Smooth muscle cell (in vitro differentiated cells): ENCODE measurements at regions not wholly inside any gene's neighbourhood (a gene's known extent, or its start where the extent isn't known, plus 50 kb on each side); places are given as distances from the start of the nearest gene placed in this dataset.

Experiments used
- DNase-seq: peaks from one replicate; lab custom pipeline; 2025; ENCODE audit not compliant: unreplicated experiment; lab: John Stamatoyannopoulos, UW
- H2AFZ ChIP-seq: fragments of 200-600 bp; sonication (generic); 2 replicates; pipeline ENCODE4 v1.6.0; 2016; ENCODE audit warnings: antibody characterized with exemption, low read depth, mild to moderate bottlenecking
- H3F3A ChIP-seq: fragments of 200-600 bp; sonication (generic); 2 replicates; pipeline ENCODE4 v1.6.0; 2017; ENCODE audit warnings: antibody characterized with exemption, low read depth
- H3K27ac ChIP-seq: fragments of 200-600 bp; sonication (generic); 2 replicates; pipeline ENCODE4 v1.5.1; 2016; ENCODE audit warnings: low read depth, mild to moderate bottlenecking
- H3K27me3 ChIP-seq: fragments of 200-600 bp; sonication (generic); 2 replicates; pipeline ENCODE4 v1.6.1; 2016; ENCODE audit warnings: low read depth, mild to moderate bottlenecking
- H3K36me3 ChIP-seq: fragments of 200-600 bp; sonication (generic); 2 replicates; pipeline ENCODE4 v1.5.1; 2016; ENCODE audit warnings: low read depth
- H3K4me1 ChIP-seq: fragments of 200-600 bp; sonication (generic); 2 replicates; pipeline ENCODE4 v1.5.1; 2016; ENCODE audit warnings: low read depth
- H3K4me2 ChIP-seq: fragments of 200-600 bp; sonication (generic); 2 replicates; pipeline ENCODE4 v1.6.0; 2016; ENCODE audit warnings: mild to moderate bottlenecking
- H3K4me3 ChIP-seq: fragments of 200-600 bp; sonication (generic); 2 replicates; pipeline ENCODE4 v1.5.1; 2016; ENCODE audit warnings: mild to moderate bottlenecking
- H3K79me2 ChIP-seq: fragments of 200-600 bp; sonication (generic); 2 replicates; pipeline ENCODE4 v1.6.0; 2016; ENCODE audit warnings: low read depth, mild to moderate bottlenecking
- H3K9ac ChIP-seq: fragments of 200-600 bp; sonication (generic); 2 replicates; pipeline ENCODE4 v1.6.0; 2016; ENCODE audit warnings: low read depth
- H3K9me3 ChIP-seq: fragments of 200-600 bp; sonication (generic); replicated peaks from 2 replicates; pipeline ENCODE4 v1.5.1; 2016; ENCODE audit warnings: low read depth
- H4K20me1 ChIP-seq: fragments of 200-600 bp; sonication (generic); 2 replicates; pipeline ENCODE4 v1.6.0; 2016; ENCODE audit warnings: low read depth
- CTCF ChIP-seq: fragments of 200-600 bp; sonication (generic); IDR thresholded peaks from 2 replicates; pipeline ENCODE4 v1.5.1; 2017; ENCODE audit warnings: borderline replicate concordance, mild to moderate bottlenecking, antibody characterized with exemption; ENCODE audit not compliant: insufficient read depth, poor library complexity, severe bottlenecking
- WGBS: methylation state at CpG from one replicate; pipeline ENCODE4 v1.1.7; 2016; ENCODE audit warnings: low lambda C conversion rate; 5-methylcytosine and 5-hydroxymethylcytosine counted together

GRCh38 chr4:135434936-135435335 is 1233.3 kb upstream of the PABPC4L start:
- Histone ChIP-seq H3K36me3 (no peaks in the 10 kb centered on the region), H3K27me3 (no peaks in the 10 kb centered on the region), H4K20me1 (no peaks in the 10 kb centered on the region), H2AFZ (no peak overlapping the region), H3K4me2 (no peak overlapping the region), H3K79me2 (no peaks in the 10 kb centered on the region), H3K4me3 (no peak overlapping the region), H3F3A (no peaks in the 10 kb centered on the region), H3K4me1 (no peaks in the 10 kb centered on the region), H3K9me3 (no peaks in the 10 kb centered on the region), H3K9ac (no peak overlapping the region), H3K27ac (no peak overlapping the region)
- no peak for TF ChIP-seq CTCF
- 69% methylated on average over 2 of the region's 2 CpGs for WGBS
- no peak for DNase-seq

- H3K4me2 ChIP-seq = no peak overlapping the region
- no peaks in the 10 kb centered on the region for H3K9me3 ChIP-seq
- 100% methylated on average over 1 of the region's 1 CpG for WGBS
- no peak overlapping the region for H3K4me3 ChIP-seq
- no peaks in the 10 kb centered on the region for H3K27me3 ChIP-seq
- no peaks in the 10 kb centered on the region for H3K36me3 ChIP-seq
- TF ChIP-seq CTCF = no peak
- no peak overlapping the region for H2AFZ ChIP-seq
- H3K4me1 ChIP-seq = no peaks in the 10 kb centered on the region
- DNase-seq = no peak
- H3K27ac ChIP-seq = no peak overlapping the region
- H4K20me1 ChIP-seq = no peaks in the 10 kb centered on the region
- no peaks in the 10 kb centered on the region for H3K79me2 ChIP-seq
- no peaks in the 10 kb centered on the region for H3F3A ChIP-seq
- H3K9ac ChIP-seq = no peak overlapping the region
Observed at GRCh38 chr4:135429528-135429927, 1227.9 kb upstream of the PABPC4L start.

- Histone ChIP-seq H3K9ac (no peak overlapping the region), H3K79me2 (no peaks in the 10 kb centered on the region), H3K36me3 (no peaks in the 10 kb centered on the region), H3K4me3 (no peak overlapping the region), H3F3A (no peaks in the 10 kb centered on the region), H2AFZ (no peak overlapping the region), H3K4me1 (no peaks in the 10 kb centered on the region), H3K27ac (no peak overlapping the region), H3K27me3 (no peaks in the 10 kb centered on the region), H4K20me1 (no peaks in the 10 kb centered on the region), H3K9me3 (no peaks in the 10 kb centered on the region), H3K4me2 (no peak overlapping the region)
- WGBS = 100% methylated on average over 1 of the region's 1 CpG
- peak; percentile 26 for TF ChIP-seq CTCF
- DNase-seq = no peak
Observed at GRCh38 chr4:135418353-135418752, 1216.8 kb upstream of the PABPC4L start.

GRCh38 chr4:135412213-135412612 is 1210.6 kb upstream of the PABPC4L start:
- Histone ChIP-seq H3K9me3 (no peaks in the 10 kb centered on the region), H2AFZ (no peak overlapping the region), H3K4me3 (no peak overlapping the region), H3K27ac (no peak overlapping the region), H3K4me1 (no peaks in the 10 kb centered on the region), H3K27me3 (no peaks in the 10 kb centered on the region), H3K4me2 (no peak overlapping the region), H3K9ac (no peak overlapping the region), H3F3A (no peaks in the 10 kb centered on the region), H4K20me1 (no peaks in the 10 kb centered on the region), H3K79me2 (no peaks in the 10 kb centered on the region), H3K36me3 (no peaks in the 10 kb centered on the region)
- 50% methylated on average over 4 of the region's 4 CpGs for WGBS
- TF ChIP-seq CTCF = no peak
- DNase-seq = no peak
